Midbrain (tissue), 1 donor: ENCODE measurements at regions not wholly inside any gene's neighbourhood (a gene's known extent, or its start where the extent isn't known, plus 50 kb on each side); places are given as distances from the start of the nearest gene placed in this dataset.
"Not testable (repeated sequence)": the region's sequence is repeated elsewhere in the genome, so short reads cannot be mapped to it uniquely, and the experiment has no call there.

Experiments
- DNase-seq: peaks from one replicate; lab custom pipeline; 2025; lab: John Stamatoyannopoulos, UW

DNA sequence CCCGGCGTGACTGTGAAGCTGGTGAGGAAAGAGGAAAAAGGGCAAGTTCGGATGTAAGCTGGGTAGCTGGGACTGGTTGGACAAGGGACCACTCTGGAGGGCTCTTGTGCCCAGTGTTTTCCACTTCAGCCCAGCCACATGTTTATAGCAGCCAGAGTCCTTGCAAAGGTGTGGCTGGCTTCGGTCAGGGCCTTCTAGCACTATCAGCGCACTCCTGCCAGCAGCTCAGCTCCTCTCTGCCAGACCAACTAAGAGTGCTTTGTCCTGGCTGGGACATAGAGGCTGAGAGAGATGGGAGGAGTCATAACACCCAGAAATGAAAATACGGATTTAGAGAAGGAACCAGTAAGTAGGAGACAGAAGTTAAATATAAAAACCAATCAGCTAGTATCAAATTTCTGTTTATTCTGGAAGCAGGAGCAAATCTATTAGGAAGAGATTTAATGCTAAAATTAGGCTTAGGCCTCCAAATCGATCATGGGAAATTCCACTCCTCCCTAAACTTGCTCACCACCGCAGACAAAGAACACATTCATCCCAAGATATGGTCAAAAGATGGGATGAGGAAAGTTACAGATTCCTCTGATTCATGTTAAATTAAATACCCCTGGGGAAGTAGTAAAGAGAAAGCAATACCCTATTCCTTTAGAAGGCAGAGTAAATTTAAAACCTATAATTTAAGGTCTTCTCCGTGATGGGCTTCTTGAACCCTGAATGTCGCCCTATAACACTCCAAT, 135.0 kb downstream of the RALA start:
- no peak for DNase-seq

- DNase-seq = no peak
Observed at GRCh38 chr7:39761449-39761848, 138.1 kb downstream of the RALA start.

- not testable (repeated sequence) for DNase-seq
Observed at GRCh38 chr7:39762466-39762865, 139.1 kb downstream of the RALA start.

DNA sequence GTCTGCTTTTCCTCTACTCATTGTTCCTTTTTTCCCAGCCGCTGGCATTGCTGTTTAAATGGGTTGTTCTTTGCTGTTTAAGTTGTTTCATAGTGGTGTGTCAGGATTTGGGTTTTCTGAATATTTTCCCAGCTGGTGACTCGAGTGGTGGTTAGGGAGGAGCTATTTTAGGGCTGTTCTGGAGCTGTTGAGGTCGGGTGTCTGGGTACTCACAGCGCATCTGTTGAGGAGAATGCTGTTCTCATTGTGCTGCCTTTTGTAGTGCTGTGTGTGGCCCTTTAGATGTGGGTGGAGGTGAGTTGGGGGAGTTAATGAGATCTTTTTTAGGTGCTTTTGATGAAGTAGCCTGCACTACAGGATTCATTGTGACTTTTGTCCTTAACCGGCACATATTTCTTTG, 139.5 kb downstream of the RALA start:
- not testable (repeated sequence) for DNase-seq

GRCh38 chr7:39765833-39766232, 142.5 kb downstream of the RALA start:
- not testable (repeated sequence) for DNase-seq

- DNase-seq = not testable (repeated sequence)
Observed at GRCh38 chr7:39768439-39768838, 145.1 kb downstream of the RALA start.

- not testable (repeated sequence) for DNase-seq
Observed at GRCh38 chr7:39774341-39774851, 151.0 kb downstream of the RALA start.

- not testable (repeated sequence) for DNase-seq
Observed at GRCh38 chr7:39781557-39781956, 158.2 kb downstream of the RALA start.

DNA sequence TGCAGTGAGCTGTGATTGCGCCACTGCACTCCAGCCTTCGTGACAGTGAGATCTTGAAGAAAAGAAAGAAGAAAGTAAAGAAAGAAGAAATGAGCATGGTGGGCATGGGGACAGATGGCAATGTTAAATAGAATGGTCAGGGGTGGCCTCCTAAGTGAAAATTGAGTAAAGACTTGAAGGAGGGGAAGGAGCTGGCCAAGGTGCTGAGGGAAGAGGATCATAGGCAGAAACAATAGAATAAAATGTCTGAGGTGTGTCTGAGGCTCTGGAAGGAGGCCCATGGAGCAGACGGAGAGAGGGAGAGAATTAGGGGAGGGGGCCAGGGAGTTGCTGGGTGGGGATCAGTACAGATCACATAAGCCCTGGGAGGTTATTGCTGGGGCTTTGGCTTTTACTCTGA, 163.1 kb downstream of the RALA start:
- not testable (repeated sequence) for DNase-seq

GRCh38 chr7:39791035-39791434, 159.0 kb upstream of the CDK13 start:
- not testable (repeated sequence) for DNase-seq

GRCh38 chr7:39791911-39792310, 158.1 kb upstream of the CDK13 start:
- not testable (repeated sequence) for DNase-seq

- not testable (repeated sequence) for DNase-seq
Observed at GRCh38 chr7:39793026-39793425, 157.0 kb upstream of the CDK13 start.

DNA sequence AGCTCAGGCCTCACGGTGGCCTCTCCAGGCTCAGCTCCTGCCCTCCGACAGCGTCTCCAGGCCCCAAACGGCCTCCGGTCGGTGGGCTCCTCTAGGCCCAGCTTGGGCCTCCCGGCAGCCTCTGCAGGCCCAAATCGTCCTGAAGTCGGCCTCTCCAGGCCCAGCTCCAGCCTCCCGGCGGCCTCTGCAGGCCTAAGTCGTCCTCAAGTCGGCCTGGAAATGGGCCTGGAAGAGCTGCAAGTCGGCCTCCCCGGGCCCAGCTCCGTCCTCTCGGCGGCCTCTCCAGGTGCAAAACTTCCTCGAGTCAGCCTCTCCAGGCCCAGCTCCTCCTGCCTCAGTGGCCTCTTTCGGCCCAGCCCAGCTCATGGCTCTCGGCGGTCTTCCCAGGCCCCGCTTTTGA, 156.2 kb upstream of the CDK13 start:
- DNase-seq = not testable (repeated sequence)

- not testable (repeated sequence) for DNase-seq
Observed at GRCh38 chr7:39796947-39797346, 153.1 kb upstream of the CDK13 start.

GRCh38 chr7:39798077-39798476, 152.0 kb upstream of the CDK13 start:
- DNase-seq = not testable (repeated sequence)

DNA sequence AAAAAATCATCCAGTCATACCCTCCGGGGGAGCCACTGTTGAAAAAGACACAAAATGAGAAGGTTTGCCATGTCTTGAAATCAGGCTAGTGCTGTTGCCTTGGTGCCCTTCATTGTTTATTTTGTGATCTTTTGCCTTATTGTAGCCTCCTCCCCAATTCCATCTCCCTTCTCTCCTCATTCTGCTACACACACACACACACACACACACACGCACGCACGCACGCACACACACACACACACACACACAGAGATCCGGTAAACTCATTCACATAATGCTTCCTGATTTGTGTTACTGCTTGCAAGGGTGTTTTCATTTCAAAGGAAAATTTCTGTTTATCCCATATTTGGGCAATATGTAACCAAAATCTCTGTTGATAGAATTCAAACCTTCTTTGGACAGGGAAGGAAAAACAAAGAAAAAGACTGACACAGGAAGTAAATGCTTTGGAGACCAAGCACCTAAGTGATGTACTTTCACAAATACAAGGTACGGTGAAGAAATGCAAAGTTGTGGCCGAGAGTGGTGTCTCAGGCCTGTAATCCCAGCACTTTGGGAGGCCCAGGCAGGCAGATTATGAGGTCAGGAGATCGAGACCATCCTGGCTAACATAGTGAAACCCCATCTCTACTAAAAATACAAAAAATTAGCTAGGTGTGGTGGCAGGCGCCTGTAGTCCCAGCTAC, 141.1 kb upstream of the CDK13 start:
- no peak for DNase-seq

DNA sequence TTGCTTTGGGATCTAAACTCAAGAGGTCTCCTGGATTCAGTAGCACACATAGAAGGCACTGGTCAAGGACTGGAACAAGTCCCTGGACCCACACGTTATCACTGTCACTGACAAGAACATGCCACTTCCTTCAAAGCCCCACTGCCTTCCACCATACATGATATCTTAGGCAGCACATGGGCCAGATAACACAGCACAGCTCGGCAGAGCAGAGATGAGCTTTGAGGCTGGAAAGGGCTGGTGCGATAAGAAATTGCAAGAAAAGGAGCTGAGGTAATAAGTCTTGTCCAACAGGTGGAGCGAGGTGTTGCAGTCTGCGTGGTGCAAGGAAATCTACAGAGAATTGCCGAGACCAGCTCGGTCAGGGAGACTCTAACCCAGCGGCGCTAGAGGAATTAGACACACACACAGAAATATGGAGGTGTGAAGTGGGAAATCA, 139.8 kb upstream of the CDK13 start:
- no peak for DNase-seq

- no peak for DNase-seq
Observed at GRCh38 chr7:39810710-39811109, 139.3 kb upstream of the CDK13 start.

DNA sequence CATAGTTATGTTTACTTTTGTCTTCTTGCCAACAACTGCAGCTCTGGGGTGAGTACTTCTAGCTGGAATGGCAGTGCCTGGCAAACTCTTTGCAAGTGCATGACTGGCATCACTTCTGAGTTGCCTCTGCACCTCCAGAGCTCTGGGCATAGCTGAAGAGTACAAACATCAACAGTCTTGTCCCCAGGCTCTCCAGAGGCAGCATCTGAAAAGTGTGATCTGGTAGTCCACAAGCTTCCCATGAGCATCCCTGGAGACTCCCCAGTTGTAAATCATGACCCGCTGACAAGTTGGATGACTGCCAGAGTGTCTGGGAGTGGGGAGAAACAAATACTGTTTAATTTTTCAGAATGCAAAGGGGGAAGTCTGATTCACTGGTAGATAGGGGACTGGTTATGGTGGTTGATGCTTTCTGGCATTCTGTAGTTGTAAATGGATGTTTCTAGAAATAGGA, 138.9 kb upstream of the CDK13 start:
- no peak for DNase-seq

- no peak for DNase-seq
Observed at GRCh38 chr7:39816462-39817060, 133.5 kb upstream of the CDK13 start.

GRCh38 chr7:39819514-39819913, 130.5 kb upstream of the CDK13 start:
- DNase-seq = no peak

GRCh38 chr7:39824456-39825200, 125.4 kb upstream of the CDK13 start:
- DNase-seq = no peak
